Stimulated activated CD4-positive, alpha-beta T cell treated with anti-CD3 and anti-CD28 coated beads, Interleukin-15, amount 100 ng/mL, for 48 hours (primary cell): ENCODE measurements at regions not wholly inside any gene's neighbourhood (a gene's known extent, or its start where the extent isn't known, plus 50 kb on each side); places are given as distances from the start of the nearest gene placed in this dataset.
"Not testable (repeated sequence)": the region's sequence is repeated elsewhere in the genome, so short reads cannot be mapped to it uniquely, and the experiment has no call there.

ENCODE experiments used
- DNase-seq, 2 donors: peaks; one replicate each; pipeline ENCODE4 v3.0.0-alpha.2; 2020; ENCODE audit warnings: low read depth in 2 of 2

DNA sequence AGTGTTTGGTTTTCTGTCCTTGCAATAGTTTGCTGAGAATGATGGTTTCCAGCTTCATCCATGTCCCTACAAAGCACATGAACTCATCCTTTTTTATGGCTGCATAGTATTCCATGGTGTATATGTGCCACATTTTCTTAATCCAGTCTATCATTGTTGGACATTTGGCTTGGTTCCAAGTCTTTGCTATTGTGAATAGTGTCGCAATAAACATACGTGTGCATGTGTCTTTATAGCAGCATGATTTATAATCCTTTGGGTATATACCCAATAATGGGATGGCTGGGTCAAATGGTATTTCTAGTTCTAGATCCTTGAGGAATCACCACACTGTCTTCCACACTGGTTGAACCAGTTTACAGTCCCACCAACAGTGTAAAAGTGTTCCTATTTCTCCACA, 269.8 kb upstream of the DCN start:
- DNase-seq: not testable (repeated sequence)

DNA sequence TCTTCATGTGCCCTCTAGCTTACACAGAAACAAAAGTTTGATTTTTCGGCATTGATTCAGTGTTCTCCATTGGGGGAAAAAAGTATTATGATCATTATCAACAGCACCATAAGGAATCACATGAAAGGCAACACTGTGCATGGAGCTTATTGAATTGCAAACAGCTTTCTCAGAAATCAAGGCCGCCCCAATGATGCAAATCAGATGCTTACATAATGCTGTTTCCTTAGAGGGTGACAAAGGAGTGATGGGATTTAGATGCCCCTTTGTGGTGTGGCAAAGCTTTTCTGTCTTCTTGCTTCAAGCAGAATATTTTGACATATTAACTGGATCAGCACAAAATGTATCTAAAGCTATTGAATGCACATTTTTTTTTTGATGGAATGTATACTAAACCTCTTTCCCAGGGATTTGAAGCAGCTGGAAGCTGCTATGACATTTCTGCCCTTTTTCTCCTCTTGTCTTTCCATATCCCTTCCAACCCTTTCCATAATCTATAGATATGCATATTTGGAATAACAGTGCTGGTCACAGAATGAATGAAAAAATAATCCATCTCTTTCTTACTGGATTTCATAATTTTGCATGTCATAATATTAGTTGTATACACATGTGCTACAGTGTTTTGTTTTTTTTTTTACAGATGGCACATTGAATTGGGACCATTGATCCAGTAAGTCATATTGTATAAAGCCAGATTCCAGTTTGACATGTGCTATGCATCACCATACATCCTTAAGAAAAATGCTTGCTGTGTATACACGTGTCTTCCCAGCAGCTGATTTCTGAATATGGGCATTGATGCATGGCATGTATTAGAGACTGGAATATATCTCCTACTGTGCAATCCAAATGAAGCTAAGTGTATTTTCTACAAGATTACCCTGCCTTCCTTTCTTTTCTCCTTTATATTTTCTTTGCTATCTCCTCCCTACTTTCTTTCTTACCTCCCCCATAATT, 259.7 kb upstream of the DCN start:
- DNase-seq: no peak

DNA sequence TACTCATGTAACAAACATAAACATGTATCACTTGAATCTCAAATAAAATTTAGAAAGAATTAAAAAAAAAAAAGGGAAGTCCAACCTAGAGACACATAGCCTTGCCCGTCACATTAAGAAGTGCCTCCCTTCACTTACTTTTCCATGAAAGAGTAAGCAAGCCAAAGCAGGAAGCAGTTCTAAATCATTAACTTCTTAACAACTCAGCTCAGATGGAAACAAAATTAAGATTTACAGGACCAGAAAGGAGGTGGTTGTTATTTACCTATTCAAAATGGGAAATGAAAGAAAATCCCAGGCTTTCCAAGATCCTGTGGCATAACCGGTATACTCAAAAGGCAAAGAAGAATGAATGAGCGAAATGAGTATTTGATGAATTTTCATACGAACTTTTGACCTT, 258.6 kb upstream of the DCN start:
- DNase-seq: no peak

DNA sequence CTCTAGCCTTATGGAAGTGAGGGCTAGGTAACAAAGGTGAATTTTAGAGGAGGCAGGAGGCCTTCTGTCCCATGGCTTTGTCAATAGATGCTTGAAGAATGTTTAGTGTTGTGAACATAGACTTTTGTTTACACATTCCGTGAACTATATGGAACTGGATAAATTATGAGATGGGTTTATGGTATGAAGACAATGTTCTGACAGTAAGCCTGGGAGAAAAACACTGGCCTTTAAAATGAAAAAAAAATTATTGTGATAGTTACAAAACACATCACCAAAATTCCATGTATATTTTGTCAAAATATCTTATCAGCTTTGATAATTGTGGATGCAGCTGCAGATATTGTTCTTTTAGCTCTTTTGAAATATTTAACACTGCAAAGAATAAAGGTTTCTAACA, 251.5 kb upstream of the DCN start:
- DNase-seq: no peak

DNA sequence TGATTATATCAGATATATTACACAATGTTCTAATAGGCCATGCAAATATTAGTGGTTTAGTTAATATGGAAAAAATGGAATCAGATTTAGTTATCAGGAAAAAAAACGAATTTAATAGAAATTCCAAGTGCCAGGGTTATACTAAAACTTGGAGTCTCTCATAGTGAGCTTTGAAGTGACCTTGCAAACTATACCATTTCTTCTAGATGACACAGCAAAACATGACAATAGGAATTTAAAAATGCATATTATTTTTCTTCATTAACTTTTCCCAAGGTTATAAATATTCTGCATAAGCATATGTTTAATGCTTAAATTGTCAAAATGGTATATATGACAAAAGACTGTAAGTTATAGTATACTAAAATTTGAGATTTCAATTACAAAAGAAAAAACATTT, 250.1 kb upstream of the DCN start:
- no peak for DNase-seq

DNA sequence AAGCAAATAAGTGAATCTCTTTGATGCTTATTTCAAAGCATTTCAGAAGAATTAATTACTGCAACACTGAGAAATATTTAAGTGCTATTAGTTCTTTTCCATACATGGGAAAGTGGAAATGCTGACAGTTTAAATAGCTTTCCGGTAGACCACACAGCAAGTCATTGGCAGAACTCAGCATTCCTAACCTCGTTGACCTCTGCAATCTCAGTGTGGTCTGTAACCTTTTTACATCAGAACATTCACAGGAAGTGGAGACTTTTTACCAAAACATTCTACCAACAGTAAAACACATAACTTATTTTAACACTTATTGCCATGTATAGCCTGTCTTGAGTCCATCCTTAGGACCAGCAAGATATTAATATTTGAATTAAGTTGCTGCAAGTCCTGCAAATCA, 249.5 kb upstream of the DCN start:
- no peak for DNase-seq

DNA sequence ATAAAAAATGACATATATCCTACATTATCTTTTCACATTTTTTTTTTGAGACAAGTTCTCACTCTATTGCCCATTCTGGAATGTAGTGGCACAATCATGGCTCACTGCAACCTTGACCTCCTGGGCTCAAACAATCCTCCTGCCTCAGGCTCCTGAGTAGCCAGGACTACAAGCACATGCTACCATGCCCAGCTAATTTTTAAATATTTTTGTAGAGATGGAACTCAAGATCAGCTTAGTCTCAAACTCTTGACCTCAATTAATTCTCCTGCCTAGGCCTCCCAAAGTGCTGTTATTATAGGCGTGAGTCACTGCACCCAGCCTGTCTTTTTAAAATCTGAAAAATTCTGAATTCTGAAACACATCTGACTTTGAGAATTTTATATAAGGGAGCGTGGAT, 241.9 kb upstream of the DCN start:
- no peak for DNase-seq

DNA sequence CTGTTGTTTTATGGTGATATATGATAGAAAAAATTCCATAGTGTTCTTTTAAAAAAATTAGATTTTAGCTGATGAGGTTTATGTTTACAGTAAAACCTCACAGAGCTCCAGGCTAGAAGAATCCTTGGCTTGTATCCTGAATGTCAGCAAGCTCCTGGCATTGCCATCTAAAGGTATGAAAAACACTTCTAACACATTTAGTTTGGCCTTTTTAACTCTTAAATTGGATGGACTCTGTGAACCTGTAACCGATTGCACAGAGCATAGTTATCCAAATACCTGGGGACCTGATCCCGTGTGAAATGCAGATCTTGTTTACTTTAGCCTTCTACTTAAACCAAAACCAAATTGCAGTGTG, 241.1 kb upstream of the DCN start:
- no peak for DNase-seq

DNA sequence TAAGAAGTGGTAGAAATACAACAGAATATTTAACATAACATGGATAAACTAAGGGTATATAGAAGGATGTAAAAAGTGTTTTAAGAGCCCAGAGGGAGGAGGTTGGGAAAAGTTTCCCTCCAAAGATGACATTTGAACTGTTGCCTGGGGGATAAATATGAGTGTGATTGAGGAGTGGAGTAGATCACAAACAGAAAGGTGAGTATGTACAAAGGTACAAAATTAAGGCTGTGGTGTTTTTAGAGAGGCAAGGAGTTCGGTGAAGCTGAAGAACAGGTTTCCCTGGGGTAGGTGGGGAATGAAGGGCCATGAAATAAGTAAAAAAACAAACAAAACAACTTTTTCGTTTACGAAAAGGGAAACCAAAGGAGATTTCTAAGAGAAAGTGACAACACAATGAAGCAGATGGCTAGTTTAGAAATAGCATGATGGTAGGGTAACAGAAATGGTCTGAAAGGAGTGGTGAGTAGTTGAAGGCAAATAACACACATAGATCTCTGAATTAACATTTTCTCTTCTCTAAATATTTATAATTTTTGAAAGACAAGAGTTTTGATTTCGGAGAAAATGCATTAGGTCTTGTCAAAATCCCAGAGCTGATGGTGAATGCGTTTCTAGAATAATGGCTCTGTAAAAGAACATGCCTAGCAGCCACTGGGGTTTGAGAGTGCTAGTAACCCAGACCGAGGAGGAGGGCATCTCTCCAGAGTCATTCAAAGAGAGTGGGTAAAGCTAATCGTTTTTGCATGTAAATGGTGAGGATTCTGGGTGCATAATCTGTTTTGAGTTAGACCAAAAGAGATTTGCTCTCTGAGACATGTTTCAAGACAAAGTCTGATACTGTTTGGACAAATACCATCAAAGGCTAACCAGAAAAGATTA, 240.4 kb upstream of the DCN start:
- no peak for DNase-seq

DNA sequence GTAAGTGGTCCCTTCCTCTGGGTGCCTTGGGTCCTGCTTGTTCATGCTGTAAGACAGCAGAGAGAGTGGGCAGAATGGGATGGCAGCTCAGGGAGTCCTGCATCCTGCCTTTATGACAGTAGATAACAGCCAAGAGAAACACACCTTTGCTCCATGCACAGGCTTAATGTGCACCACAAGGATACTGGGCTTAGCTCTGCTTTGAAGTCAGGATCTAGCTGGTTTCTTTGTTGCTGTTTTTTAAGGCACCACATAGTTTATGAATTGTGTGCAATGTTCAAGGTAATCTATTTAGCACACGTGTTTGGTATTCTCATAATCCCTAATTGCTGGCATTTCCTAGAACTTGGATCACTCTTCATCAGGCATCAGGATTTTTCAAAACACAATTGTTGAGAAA, 239.5 kb upstream of the DCN start:
- DNase-seq: no peak

DNA sequence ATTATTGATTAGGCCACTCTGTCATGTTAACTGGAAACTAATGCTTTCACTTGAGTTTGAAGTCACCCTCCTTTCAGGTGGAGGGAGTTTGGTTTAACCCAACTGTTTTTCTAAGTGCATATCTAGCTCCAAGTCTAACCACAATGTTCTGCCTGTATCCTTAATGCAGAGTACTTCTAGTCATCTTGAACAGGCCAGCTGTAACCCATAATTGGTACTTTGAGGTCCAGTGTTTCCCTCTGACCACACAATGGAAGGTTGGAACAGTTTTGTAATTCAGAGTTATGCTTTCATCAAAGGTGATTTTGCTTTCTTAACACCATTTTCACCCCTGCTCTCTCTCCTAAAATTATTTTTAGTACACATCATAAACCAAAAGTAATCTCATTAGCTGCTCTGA, 237.2 kb upstream of the DCN start:
- DNase-seq: no peak

DNA sequence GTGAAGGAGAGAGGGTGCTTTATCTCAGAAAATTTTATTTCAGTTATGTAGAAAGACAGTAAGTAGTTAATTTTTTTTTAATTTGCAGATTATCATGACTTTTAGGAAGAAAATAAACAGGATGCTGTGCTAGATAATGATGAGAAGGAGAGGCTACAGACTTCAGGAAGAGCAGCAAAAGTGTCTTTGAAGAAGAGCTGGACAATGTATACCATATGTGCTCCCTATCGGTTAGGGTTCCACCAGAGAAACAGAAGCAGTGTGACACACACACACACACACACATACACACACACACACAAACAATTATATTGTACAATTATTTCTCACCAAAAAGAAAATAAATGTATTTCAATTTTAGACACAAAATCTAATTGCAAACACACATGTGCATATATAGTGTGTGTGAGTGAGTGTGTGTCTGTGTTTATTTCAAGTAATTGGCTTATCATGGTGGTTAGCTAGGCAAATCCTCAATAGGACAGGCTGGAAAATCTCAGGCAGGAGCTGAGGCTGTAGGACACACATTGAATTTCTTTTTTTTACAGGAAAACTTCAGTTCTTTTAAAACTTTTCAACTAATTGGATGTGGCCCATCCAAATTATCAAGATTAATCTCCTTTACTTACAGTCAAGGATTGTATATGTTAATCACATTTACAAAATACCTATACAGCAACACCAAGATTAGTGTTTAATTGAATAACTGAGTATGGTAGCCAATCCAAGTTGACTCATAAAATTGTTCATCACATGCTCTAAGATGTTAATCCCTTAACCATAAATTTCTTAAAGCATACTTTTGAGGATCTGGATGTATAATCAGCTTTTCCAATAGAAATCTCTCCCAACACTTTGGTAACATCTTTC, 235.8 kb upstream of the DCN start:
- no peak for DNase-seq

DNA sequence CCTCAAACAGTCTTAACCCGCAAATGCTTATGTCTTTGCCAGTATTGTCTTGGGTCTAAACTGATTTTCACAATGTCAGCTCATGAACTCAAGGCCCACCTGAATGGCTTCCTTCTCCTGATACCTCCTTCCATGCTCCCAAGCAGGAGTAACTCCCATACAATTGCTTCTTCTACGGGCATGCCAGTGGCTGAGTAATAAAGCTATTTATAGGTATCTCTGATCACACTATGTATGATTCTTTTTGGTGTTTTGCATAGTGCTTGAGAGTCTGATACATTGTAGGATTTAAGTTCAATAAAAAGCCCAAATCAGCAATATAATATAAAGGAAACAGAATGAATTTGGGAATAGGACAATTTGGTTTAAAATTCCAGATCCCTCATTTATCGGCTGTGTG, 235.0 kb upstream of the DCN start:
- no peak for DNase-seq

DNA sequence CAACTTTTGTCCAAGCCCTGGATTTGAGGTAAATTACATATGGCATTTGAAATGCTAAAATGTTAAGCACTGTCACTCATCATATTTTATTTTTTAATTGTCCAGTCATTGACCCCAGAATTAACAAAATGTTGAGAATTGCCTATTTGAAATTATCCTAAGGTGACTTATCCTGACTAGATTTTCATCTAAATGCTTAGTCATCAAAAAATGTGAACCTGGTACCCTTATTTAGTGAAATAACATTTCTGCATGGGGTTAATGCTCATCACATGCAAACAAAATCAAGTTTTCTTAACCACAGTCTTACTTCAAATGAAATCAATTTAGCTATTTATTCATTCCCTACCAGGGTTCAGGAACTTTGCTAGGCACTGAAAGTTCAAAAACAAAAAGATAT, 232.0 kb upstream of the DCN start:
- DNase-seq: no peak

DNA sequence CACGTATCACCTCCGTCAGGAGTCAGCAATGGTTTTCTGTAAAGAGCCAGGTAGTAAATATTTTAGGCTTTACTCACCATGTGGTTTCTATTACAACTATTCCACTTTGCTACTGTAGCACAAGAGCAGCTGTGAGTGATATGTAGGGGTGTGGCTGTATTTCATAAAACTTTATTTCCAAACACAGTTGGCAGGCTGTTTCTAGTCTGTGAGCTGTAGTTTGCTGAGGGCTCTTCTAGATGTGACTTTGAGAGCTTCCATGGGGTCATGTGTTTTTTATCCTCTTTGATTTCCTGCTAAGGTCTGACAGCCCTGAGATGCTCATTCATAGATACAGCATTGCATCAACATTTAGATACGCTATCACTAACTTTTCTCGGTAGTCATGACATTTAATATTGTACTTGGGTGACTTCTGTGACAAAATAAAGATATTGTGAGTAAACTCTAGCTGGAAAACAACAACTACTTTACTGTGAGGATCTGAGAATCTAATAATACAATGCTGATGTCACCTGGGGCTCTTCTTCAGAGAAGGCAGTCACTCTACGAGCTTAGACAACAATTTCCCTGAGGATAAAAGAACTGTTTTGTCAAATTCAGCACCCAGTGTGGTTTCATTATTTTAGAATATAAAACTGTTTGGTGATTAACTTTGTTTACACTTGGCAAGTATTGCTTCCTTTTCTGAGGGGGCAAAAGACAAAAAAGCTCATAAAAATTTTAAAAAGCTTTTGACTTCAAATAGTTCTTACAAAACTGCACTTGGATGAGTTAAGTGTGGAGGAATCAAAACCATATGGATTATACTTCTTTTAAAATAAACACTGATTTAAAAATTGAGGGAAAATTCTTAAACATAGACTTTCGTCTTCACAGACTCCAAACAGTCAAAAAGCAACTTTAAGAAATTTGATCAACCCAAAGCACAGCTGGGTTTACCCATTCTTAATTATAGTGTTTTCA, 231.2 kb upstream of the DCN start:
- no peak for DNase-seq

DNA sequence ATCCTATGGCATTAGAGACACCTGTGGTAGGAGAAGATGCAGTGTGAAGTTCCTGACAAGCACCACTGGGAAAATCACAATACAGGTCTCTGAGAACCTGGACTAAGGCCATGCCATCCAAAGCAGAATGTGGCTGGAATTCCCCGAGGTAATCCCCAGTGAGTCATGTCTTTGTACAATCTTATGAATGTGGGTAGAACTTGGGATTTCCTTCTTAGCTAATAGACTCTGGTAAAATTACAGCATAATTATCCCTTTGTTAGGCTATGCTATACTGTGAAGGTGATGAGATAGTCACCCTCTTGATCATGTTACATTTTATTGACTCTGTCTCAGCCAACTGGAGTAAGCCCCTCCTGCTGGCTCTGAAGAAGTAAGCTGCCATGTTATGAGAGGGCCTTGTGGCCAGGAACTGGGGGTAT, 224.3 kb upstream of the DCN start:
- DNase-seq: no peak

DNA sequence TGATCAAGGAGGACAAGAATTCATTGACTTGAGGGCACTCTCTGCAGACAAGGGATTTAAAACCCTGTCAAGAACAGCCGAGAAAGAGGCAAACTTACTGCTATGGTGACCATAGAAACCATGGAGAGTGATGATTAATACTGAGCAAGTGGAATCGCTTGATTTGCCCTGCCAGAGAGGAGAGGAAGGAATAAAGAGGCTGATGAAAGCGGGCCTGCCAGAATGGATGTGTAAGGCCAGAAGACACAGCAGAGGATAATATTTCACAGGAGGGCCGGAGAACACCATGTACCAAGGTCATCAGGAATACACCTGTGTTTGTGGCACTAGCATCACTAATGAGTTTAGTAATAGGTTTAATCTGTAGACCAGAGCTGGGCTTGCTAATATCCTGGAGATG, 221.8 kb upstream of the DCN start:
- no peak for DNase-seq

DNA sequence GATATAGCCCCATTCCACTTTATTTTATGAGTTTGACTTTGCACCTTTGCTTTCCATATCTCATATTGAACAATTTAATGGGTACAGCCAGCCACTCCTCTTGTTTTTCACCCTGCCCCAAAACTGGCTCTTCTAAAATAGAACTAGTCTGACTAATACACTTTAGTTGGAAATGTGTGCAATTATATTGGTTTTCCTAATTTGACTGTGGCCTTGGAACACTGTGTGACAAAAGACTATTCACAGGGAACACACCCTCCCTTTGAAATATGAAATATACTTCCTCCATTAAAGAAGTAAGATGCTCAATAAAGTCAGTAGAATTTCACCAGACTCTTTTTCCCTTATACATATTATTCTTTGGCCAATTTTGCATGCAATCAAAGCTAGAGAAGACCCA, 218.6 kb upstream of the DCN start:
- DNase-seq: no peak

DNA sequence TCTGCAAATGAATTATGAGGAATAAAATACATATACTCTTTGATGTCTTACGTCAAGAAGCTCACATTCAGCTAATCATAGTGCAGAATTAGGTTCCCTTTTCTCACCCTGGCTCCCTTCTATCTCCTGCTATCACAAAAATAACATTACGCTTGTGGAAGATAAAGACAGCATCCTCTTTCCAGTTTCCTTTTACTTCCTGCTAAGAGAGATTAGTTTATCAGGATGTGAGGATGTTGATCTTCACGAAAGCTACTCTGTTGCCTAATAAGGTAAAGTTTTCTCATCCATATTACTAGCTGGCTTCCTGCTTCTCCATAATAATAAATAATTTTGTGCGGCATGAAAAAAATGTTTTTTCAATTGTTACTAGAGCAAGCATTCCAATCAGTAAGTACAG, 217.7 kb upstream of the DCN start:
- DNase-seq: no peak

DNA sequence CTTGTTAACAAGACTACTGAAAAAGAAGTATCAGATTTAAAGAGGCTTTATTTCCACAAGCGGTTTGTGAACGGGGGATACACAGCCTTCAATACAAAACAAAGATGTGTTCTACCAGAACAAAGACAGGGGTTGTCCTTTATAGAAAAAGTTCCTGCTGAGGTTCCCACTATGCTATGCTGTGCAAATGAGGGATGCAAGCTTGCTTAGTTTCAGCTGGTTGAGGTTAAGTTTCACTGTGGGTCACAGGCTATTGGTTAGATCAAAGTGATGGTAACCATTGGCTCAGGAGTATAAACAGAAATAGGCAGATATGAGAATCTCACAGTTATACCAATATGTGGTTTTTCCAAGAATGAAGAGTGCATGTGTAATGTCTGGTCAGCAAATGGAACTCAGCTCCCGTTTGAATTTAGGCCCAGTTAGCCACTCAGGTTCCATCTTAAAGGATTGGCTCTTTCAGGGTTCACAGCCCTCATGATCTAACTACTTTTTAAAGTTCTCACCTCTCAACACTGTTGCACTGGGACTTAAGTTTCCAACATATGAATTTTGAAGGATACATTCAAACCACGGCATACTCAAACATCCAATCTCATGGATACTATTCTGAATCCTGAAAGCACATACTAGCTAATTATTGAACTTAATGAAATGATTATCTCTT, 215.4 kb upstream of the DCN start:
- no peak for DNase-seq
